Mesodermal cell (in vitro differentiated cells): ENCODE measurements at regions not wholly inside any gene's neighbourhood (a gene's known extent, or its start where the extent isn't known, plus 50 kb on each side); places are given as distances from the start of the nearest gene placed in this dataset.

Experiments
- H3K27ac ChIP-seq: 2 replicates; pipeline ENCODE4 v1.7.0; 2013; ENCODE audit warnings: mild to moderate bottlenecking, low read depth, low read length, moderate library complexity; ENCODE audit not compliant: severe bottlenecking
- H3K36me3 ChIP-seq: 2 replicates; pipeline ENCODE4 v1.7.1; 2013; ENCODE audit warnings: mild to moderate bottlenecking, low read length, moderate library complexity; ENCODE audit not compliant: control insufficient read depth, insufficient read depth
- H3K4me1 ChIP-seq: one replicate; pipeline ENCODE4 v1.7.1; 2013; ENCODE audit warnings: mild to moderate bottlenecking, low read length; ENCODE audit not compliant: insufficient read depth, control insufficient read depth, poor library complexity, severe bottlenecking
- H3K4me3 ChIP-seq: 2 replicates; pipeline ENCODE4 v1.7.0; 2013; ENCODE audit warnings: low read length, control low read depth, mild to moderate bottlenecking; ENCODE audit not compliant: insufficient read depth, poor library complexity, severe bottlenecking; ENCODE audit errors: extremely low read depth
- H3K9me3 ChIP-seq: 2 replicates; pipeline ENCODE4 v1.7.1; 2013; ENCODE audit warnings: mild to moderate bottlenecking, low read length, moderate library complexity; ENCODE audit not compliant: control insufficient read depth
- WGBS, 2 experiments: methylation state at CpG; one replicate each; pipeline ENCODE4 v1.1.5; 2013; ENCODE audit warnings: missing lambda C conversion rate in 2 of 2; ENCODE audit not compliant: insufficient coverage in 2 of 2; 5-methylcytosine and 5-hydroxymethylcytosine counted together

DNA sequence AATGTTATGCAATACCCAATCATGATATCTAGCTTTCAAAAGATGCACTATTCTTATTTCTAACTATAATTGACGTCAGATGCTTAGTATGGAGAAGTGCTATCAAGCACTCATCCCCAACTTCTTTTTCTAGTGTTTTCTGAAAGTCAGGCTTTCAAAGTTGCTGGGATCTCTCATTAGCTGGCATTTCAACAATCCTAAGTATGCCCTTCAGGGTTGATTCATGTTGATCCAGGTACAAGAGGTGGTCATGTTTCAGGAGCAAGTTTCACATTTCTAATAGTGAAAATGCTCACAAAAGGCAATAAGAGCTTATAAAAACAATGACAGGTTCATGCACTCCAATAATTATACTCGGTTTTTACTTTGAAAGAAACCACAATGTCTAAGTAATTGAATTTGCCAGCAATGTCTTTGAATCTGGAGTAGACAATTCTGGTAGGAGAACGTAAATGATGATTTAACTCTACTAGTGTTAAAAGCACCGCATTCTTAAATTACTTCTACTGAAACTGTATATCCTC is 193.7 kb upstream of the KHDRBS2 start:
- H3K27ac ChIP-seq = no peak overlapping the region
- H3K4me3 ChIP-seq = no peak overlapping the region
- 100% methylated on average over 1 of the region's 4 CpGs for WGBS, 2 experiments
- no peaks in the 10 kb centered on the region for H3K9me3 ChIP-seq
- H3K4me1 ChIP-seq = no peaks in the 10 kb centered on the region
- H3K36me3 ChIP-seq = no peaks in the 10 kb centered on the region

DNA sequence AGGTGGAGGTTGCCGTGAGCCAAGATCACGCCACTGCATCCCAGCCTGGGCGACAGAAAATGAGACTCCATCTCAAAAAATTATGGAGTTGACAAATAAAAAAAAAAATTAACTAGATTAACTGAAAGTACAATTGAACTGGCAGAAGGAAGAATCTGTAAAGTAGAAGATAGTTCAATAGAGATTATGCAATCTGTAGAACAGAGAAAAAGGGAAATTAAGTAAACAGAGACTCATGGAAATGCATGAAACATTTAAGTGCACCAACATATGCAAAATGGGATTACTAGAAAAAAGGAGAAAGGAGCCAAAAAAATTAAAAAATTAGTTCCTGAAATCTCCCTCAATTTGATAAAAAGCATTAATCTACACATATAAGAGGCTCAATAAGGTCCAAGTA is 188.8 kb upstream of the KHDRBS2 start:
- H3K36me3 ChIP-seq = no peaks in the 10 kb centered on the region
- H3K27ac ChIP-seq = no peak overlapping the region
- H3K4me3 ChIP-seq = no peak overlapping the region
- H3K4me1 ChIP-seq = no peaks in the 10 kb centered on the region
- H3K9me3 ChIP-seq = no peaks in the 10 kb centered on the region
- no CpG with 5 or more reads among the region's 3 CpGs for WGBS, 2 experiments

- Histone ChIP-seq H3K9me3 (no peaks in the 10 kb centered on the region), H3K36me3 (no peaks in the 10 kb centered on the region), H3K4me3 (no peak overlapping the region), H3K27ac (no peak overlapping the region), H3K4me1 (no peaks in the 10 kb centered on the region)
- 75 to 94% methylated on average over 2 of the region's 2 CpGs for WGBS, 2 experiments
Measured at GRCh38 chr6:62466607-62467006, 180.6 kb upstream of the KHDRBS2 start.

DNA sequence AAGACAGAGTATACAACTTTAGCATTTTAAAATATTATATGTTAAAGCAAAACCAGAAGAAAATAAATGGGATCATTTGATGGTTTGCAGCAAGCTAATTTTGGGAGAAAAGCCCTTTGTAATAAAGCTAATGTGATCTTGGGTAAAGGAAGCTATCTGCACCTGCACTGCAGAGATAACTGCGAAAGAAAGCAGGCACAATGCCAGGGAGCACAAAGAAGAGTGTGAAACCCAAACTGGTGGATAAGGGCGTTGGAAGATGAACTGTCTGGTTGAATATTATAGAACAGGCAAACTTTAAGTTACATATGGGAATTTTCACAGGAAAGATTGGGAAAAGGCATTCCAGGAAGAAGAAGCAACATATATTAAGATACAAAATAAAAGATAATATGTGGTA is 179.2 kb upstream of the KHDRBS2 start:
- Histone ChIP-seq H3K27ac (no peak overlapping the region), H3K4me1 (no peaks in the 10 kb centered on the region), H3K4me3 (no peak overlapping the region), H3K9me3 (no peaks in the 10 kb centered on the region), H3K36me3 (no peaks in the 10 kb centered on the region)
- WGBS, 2 experiments = 90 to 92% methylated on average over 2 of the region's 2 CpGs

DNA sequence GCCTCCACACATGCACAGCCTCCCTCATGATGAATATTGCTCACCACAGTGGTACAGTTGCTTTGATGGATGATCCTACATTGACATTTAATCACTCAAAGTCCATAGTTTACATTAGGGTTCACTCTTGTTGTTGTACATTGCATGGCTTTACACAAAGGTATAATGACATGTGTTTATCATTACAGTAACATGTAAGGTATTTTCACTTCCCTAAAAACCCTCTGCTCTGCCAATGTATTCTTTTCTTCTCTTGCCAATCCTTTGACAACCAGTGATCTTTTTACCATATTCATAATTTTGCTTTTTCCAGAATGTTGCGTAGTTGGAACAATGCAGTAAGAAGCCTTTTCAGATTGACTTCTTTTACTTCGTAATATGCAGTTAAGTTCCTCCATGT is 166.6 kb upstream of the KHDRBS2 start:
- Histone ChIP-seq H3K9me3 (no peaks in the 10 kb centered on the region), H3K4me3 (no peak overlapping the region), H3K36me3 (no peaks in the 10 kb centered on the region), H3K27ac (no peak overlapping the region), H3K4me1 (no peaks in the 10 kb centered on the region)
- WGBS, 2 experiments = no CpG with 5 or more reads among the region's 2 CpGs

DNA sequence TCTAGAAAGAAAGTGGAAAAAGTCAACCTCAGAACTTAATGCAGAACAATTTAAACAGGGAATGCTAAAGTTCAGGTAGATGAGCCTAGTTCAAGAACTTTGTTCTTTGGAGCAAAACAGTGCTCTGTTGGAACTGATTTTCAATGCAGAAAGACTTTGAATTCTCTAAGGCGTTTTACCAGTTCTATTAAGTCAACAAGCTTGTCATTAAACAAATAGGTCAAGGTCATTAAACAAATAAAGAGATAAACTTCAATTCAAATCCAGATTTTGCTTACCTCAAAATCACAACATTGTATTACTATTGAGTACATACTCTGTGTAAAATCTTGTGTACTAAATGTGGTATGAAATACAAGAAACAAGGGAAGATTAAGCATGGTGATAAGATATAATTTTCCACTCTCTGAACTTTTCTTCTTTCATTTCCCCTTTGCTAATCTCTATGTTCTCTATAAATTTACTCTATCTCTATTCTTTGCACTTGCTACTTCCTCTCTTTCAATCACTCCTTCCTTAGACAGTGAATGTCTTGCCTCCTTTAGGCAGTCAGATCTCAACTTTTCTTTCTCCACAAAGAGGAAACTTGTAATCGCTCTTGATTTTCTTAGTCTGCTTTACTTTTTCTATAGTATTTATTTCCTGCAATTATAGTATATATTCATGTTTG is 160.8 kb upstream of the KHDRBS2 start:
- Histone ChIP-seq H3K4me1 (no peaks in the 10 kb centered on the region), H3K4me3 (no peak overlapping the region), H3K9me3 (no peaks in the 10 kb centered on the region), H3K36me3 (no peaks in the 10 kb centered on the region), H3K27ac (no peak overlapping the region)
- WGBS, 2 experiments = 100% methylated on average over 1 of the region's 2 CpGs

GRCh38 chr6:62445521-62445920 is 159.5 kb upstream of the KHDRBS2 start:
- Histone ChIP-seq H3K9me3 (no peaks in the 10 kb centered on the region), H3K36me3 (no peaks in the 10 kb centered on the region), H3K27ac (no peak overlapping the region), H3K4me3 (no peak overlapping the region), H3K4me1 (no peaks in the 10 kb centered on the region)
- WGBS, 2 experiments = 90 to 99% methylated on average over 7 of the region's 9 CpGs

GRCh38 chr6:62441182-62441581 is 155.2 kb upstream of the KHDRBS2 start:
- H3K4me3 ChIP-seq = no peak overlapping the region
- no peaks in the 10 kb centered on the region for H3K4me1 ChIP-seq
- no peaks in the 10 kb centered on the region for H3K36me3 ChIP-seq
- no peak overlapping the region for H3K27ac ChIP-seq
- peaks cover 12% of the 10 kb centered on the region for H3K9me3 ChIP-seq
- WGBS, 2 experiments = 86 to 100% methylated on average over 1 of the region's 1 CpG

DNA sequence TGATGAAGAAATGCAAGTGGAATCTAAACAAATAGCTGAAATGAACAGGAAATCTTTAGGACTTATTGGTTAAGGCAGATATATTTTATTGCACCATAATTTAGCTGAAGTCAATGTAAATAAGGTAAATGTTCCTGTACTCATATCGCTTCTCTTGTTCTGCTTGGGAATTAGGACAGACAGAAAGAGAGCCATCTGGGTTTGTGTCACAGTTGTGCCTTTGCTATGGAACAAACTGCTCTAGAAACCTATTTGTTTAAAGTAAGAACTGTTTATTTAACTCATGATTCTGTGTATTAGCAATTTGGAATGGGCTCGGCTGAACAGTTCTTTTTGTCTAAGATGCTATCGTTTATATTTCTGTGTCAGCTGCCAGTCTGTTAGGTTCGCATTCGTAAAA is 143.8 kb upstream of the KHDRBS2 start:
- no peaks in the 10 kb centered on the region for H3K36me3 ChIP-seq
- no peak overlapping the region for H3K27ac ChIP-seq
- 63 to 90% methylated on average over 1 to 3 of the region's 5 CpGs for WGBS, 2 experiments
- H3K4me3 ChIP-seq = no peak overlapping the region
- H3K4me1 ChIP-seq = no peaks in the 10 kb centered on the region
- no peaks in the 10 kb centered on the region for H3K9me3 ChIP-seq

DNA sequence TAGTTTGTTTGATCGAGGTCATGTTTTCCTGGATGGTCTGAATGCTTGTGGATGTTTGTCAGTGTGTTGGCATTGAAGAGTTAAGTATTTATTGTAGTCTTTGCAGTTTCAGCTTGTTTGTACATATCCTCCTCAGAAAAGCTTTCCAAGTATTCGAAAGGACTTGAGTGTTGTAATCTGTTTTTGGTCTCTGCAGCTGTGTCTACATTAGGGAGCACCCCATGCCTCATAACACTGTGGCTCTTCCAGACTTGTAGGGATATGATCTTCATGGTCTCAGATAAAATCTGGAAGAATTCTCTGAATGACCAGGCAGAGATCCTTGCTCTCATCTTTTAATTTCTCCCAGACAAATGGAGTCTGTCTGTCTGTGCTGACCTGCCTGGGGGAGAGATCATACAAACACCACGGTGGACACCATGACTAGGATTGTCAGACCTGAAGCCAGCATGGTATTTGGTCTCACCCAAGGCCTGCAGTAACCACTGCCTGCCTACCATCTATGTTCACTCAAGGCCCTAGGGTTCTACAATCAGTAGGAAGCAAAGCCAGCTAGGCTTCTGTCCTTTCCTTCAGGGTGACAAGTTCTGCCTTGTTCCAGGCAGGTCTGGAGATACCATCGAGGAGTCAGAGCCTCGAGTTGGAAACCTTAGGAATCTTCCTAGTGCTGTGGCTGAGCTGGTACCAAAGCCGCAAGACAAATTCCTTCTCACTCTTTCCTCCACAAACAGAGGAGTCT is 114.7 kb upstream of the KHDRBS2 start:
- no peak overlapping the region for H3K27ac ChIP-seq
- H3K9me3 ChIP-seq = no peaks in the 10 kb centered on the region
- H3K4me1 ChIP-seq = no peaks in the 10 kb centered on the region
- H3K4me3 ChIP-seq = no peak overlapping the region
- no peaks in the 10 kb centered on the region for H3K36me3 ChIP-seq
- 83 to 100% methylated on average over 1 to 2 of the region's 6 CpGs for WGBS, 2 experiments

DNA sequence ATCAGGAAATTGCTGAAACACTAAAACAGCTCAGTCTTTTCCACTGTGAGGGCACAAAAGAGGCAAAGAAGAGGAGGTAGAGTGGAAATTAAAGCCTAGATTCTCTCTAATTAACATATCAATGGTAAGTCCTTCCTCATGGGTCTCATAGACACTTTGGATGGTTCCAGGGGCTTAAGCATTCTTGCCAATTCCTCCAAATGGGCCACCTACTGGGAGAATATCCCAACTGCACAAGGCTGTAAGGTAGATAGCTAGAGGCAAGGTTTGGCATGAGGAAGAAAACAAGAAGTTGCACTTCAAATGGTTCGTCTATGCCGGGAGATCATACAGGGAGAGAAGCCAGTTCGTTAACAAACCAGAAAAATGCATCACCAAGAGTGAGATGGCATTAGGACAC is 107.6 kb upstream of the KHDRBS2 start:
- no peaks in the 10 kb centered on the region for H3K9me3 ChIP-seq
- no peak overlapping the region for H3K27ac ChIP-seq
- H3K36me3 ChIP-seq = no peaks in the 10 kb centered on the region
- H3K4me3 ChIP-seq = no peak overlapping the region
- 55 to 61% methylated on average over 3 of the region's 3 CpGs for WGBS, 2 experiments
- H3K4me1 ChIP-seq = no peaks in the 10 kb centered on the region
